ENCODE measurements at regions not wholly inside any gene's neighbourhood (a gene's known extent, or its start where the extent isn't known, plus 50 kb on each side); places are given as distances from the start of the nearest gene placed in this dataset.

DNA sequence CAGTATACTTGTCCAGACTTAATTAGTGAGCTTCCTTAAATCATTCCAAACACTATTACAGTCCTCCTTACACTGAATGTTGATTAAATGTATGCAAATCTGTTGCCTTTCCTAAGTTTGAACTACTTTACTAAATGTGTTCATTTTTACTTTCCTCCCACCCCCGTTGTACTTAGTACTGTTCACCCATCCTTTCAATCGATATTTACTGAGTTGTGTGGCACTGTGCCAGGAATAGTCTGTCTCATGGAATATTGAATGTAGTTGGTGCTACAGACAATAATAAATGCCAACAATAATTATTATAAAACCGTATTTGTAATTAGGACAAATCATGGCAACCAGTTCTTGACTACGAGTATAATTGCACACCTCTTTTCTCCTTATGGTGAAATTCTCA, 335.7 kb downstream of the GPR37 start:
- FAIRE-seq (no peak), DNase-seq (ENCODE audit: low spot score) (no peak), ATAC-seq (no peak)
- H4K20me1 ChIP-seq (ENCODE audit: insufficient read depth, low read length): no peaks in the 10 kb centered on the region
- no peak overlapping the region for H3K27ac ChIP-seq (ENCODE audit: extremely low read length, insufficient read depth, low read length)
- no peaks in the 10 kb centered on the region for H3K79me2 ChIP-seq (ENCODE audit: insufficient read depth, low read length)
- no peak for TF ChIP-seq ZNF766 (CRISPR knock-in tag; IDR thresholded peaks at IDR 0.05; ENCODE audit: borderline replicate concordance)
- no peak for TF ChIP-seq REL (CRISPR knock-in tag; conservative IDR thresholded peaks at IDR 0.05)
- TF ChIP-seq ZFP62 (CRISPR knock-in tag; IDR thresholded peaks at IDR 0.05): no peak
- TF ChIP-seq, protein P1, sequence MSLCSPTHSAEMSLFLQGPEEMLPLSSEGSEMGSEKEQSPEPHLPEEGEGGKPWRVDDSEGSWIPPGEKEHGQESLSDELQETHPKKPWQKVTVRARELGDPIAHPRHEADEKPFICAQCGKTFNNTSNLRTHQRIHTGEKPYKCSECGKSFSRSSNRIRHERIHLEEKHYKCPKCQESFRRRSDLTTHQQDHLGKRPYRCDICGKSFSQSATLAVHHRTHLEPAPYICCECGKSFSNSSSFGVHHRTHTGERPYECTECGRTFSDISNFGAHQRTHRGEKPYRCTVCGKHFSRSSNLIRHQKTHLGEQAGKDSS (CRISPR knock-in tag; IDR thresholded peaks at IDR 0.05; ENCODE audit: borderline replicate concordance, low read depth): no peak
- TF ChIP-seq, protein P2, sequence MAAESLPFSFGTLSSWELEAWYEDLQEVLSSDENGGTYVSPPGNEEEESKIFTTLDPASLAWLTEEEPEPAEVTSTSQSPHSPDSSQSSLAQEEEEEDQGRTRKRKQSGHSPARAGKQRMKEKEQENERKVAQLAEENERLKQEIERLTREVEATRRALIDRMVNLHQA (CRISPR knock-in tag; IDR thresholded peaks at IDR 0.05): no peak
- TF ChIP-seq HNRNPL (IDR thresholded peaks at IDR 0.05; ENCODE audit: low read depth, low read length): no peak
- TF ChIP-seq NR2F6 (IDR thresholded peaks at IDR 0.05): no peak
- no peak for TF ChIP-seq NR2F6 (CRISPR knock-in tag; IDR thresholded peaks at IDR 0.05)
- TF ChIP-seq, protein P3, sequence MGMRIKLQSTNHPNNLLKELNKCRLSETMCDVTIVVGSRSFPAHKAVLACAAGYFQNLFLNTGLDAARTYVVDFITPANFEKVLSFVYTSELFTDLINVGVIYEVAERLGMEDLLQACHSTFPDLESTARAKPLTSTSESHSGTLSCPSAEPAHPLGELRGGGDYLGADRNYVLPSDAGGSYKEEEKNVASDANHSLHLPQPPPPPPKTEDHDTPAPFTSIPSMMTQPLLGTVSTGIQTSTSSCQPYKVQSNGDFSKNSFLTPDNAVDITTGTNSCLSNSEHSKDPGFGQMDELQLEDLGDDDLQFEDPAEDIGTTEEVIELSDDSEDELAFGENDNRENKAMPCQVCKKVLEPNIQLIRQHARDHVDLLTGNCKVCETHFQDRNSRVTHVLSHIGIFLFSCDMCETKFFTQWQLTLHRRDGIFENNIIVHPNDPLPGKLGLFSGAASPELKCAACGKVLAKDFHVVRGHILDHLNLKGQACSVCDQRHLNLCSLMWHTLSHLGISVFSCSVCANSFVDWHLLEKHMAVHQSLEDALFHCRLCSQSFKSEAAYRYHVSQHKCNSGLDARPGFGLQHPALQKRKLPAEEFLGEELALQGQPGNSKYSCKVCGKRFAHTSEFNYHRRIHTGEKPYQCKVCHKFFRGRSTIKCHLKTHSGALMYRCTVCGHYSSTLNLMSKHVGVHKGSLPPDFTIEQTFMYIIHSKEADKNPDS (CRISPR knock-in tag; IDR thresholded peaks at IDR 0.05): no peak
- TF ChIP-seq FOXA1 (IDR thresholded peaks at IDR 0.05): no peak
- TF ChIP-seq FOXA1 (CRISPR knock-in tag; IDR thresholded peaks at IDR 0.05): no peak
- TF ChIP-seq, protein P4, sequence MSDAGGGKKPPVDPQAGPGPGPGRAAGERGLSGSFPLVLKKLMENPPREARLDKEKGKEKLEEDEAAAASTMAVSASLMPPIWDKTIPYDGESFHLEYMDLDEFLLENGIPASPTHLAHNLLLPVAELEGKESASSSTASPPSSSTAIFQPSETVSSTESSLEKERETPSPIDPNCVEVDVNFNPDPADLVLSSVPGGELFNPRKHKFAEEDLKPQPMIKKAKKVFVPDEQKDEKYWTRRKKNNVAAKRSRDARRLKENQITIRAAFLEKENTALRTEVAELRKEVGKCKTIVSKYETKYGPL (CRISPR knock-in tag; IDR thresholded peaks at IDR 0.05): no peak
- no TSS peak for BruUV-seq (replicated peaks)
- WGBS (ENCODE audit: low lambda C conversion rate): 9% methylated on average over 4 of the region's 4 CpGs
- no peaks in the 10 kb centered on the region for H3K36me3 ChIP-seq (replicated peaks in 1 of 2; ENCODE audit: control insufficient read depth in 1 of 2, insufficient read depth in 2 of 2, low read length in 2 of 2)
- H3K4me2 ChIP-seq (ENCODE audit: low read depth, low read length): no peak overlapping the region
- CTCF ChIA-PET (ENCODE audit: low intra/inter-chr PET ratio, low total read pairs): no interaction called here
- no peaks in the 10 kb centered on the region for H3K4me1 ChIP-seq (ENCODE audit: insufficient read depth, low read length)
- intact Hi-C loops (cut with micrococcal nuclease; ENCODE audit: unreplicated experiment) (no loop called here), in situ Hi-C loops (cut with HindIII; ENCODE audit: extremely low pct_ligation_motif_present, low pct_unique_long_range_greater_than_20kb) (no loop called here)
- POLR2A ChIA-PET: no interaction called here
- H3K9ac ChIP-seq (ENCODE audit: insufficient read depth, low read depth, low read length): no peak overlapping the region
- no peaks in the 10 kb centered on the region for H3K27me3 ChIP-seq (ENCODE audit: control insufficient read depth in 1 of 2, insufficient read depth in 2 of 2, low read length in 2 of 2)
- no peak overlapping the region for H2AFZ ChIP-seq (ENCODE audit: low read length)
- no peak overlapping the region for H3K4me3 ChIP-seq (replicated peaks in 1 of 3; ENCODE audit: insufficient read depth in 1 of 3, low read depth in 2 of 3, low read length in 3 of 3)
- H3K9me3 ChIP-seq (ENCODE audit: low read length): no peaks in the 10 kb centered on the region
